ENCODE measurements at regions not wholly inside any gene's neighbourhood (a gene's known extent, or its start where the extent isn't known, plus 50 kb on each side); places are given as distances from the start of the nearest gene placed in this dataset.
"Not testable (repeated sequence)": the region's sequence is repeated elsewhere in the genome, so short reads cannot be mapped to it uniquely, and the experiment has no call there.

DNA sequence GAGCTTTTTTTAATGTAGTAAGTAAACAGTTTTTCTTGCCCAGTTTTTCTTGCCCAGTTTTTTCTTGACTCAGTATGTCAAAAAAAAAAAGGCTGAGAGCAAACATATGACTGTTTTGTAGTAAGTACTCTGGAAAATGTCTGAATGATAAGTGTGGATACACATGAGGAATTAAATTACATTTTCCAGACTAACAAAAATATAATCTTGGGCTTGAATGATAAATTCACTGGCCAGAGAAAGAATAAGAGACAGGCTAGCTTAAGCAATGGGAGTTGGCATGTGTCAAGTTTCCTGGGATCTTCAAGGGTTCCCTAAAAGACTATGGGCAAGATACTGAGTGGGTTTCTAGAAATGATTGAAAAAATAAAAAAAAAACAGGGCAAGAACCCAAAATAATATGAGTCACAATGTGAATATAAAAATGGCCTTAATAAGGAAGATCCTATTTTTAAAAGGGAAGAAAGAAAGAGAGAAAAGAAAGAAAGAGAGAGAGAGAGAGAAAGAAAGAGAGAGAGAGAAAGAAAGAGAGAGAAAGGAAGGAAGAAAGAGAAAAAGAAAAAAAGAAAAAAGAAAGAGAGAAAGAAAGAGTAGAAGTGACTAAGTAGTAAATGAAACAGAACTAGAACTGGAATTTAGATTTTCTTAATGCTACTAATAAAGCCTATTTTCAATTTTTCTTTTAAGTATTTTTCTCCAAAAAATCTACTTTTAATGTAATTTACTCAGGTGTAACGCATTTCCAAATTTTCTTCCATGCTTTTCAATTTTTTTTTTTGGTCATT is 60.2 kb downstream of the TFPI2 start:
- peak; percentile 37 for DNase-seq (ENCODE audit: low read depth)

DNA sequence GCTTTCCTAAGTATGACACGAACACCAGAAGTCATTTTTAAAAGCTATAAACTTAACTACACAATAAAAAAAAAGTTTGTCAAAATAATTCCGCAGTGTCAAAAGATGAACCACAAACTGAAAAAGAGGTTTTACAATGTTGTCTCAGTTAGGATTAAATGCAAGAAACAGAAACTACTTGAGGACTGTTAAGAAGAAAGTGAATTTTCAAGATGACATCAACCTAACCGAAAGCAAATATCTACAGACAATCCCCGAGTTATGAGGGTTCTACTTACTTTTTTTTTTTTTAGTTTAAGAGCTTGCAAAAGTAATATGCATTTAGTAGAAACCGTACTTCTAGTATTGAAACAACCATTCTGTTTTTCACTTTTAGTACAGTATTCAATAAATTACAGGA is 62.3 kb downstream of the TFPI2 start:
- no peak for DNase-seq (ENCODE audit: low read depth)

DNA sequence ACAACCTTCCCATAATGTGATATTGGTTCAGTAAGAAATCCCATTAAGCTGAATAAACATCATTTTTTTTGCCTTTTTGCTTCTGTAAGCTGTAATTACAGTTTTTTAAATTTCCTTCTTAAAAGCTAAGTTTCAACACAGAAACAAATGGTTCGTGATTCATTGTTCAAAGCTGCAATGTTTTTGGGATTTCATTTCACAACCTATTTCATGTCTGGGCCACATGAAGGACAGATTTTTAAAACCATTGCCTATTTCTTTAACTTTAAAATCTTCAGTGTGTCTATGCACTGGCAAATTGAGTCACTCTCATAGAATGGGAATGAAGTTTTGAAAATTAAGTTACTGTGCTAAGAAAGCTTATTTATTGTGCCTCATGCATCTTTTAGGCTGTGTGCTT is 66.9 kb downstream of the TFPI2 start:
- no peak for DNase-seq (ENCODE audit: low read depth)

DNA sequence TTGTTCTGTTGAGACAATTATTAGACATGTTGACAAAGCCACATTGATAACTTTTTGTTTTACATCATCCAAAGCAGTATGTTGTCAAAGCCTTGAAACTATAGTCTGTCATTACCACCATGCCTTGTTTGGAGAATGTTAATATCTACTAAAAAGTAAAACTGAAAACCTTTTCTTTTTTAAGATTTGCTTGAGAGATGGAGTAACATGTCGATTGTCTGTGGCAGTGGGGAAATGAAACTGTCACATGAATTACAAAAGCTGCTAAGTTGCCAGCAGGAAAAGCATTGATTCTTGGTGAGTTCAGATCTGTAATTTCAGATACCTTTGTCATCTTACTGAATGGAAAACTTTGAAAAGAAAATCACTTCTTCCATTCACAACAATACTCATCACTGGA is 69.1 kb downstream of the TFPI2 start:
- no peak for DNase-seq (ENCODE audit: low read depth)

DNA sequence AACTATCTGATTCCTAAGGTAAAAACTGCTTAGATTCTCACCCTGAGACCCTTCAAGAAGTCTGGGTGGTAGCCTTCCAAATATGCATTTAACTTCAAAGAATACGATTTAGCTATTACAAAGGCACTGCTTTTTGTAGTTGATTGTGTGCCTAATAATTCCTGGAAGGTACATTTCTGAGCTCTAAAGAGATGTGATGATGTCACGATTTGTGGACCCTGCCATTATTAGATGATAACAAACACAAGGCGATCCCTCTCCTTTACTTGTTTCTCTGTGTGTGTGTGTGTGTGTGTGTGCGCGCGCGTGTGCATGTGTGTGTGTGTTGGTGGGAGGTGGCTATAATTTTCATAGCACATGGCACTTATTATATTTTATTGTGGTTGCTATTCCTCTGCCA is 70.9 kb downstream of the TFPI2 start:
- DNase-seq (ENCODE audit: low read depth) = no peak

DNA sequence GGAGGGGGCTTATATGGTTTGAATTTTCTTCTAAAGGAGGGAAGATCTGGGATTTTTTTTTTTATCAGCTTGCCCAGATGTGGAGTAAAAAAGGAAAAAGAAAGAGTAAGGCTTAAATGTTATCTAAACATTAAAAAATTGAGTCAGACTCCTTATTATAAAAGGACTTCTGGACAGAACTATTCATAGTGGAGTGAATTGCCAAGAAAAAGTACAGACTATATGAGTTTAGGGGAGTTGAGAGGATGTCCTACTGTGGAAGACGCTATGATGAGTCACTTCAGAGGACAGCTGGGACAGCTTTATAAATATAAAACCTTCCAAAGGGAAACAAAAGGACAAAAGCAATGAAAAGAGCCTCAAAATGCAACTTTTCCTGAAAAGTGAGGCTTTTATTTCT is 73.0 kb downstream of the TFPI2 start:
- peak; percentile 10 for DNase-seq (ENCODE audit: low read depth)

DNA sequence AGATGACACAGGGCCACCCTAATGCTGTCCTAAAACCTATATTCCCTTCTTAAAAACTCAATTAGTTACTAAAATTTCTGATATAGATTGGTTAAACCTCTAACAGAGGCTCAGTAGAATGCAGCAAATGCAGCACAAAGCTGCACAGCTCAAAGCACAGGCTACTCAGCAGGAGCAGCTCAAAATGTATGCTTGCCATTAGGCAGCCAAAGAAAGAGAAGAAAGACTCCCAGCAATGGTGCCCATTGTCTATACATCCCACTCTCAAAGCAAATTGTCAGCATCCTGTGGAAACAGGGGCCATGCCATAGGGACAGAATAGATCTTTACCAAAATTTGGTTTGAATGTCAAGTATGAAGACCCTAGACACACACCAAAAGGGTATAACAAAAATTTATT is 73.5 kb downstream of the TFPI2 start:
- no peak for DNase-seq (ENCODE audit: low read depth)

DNA sequence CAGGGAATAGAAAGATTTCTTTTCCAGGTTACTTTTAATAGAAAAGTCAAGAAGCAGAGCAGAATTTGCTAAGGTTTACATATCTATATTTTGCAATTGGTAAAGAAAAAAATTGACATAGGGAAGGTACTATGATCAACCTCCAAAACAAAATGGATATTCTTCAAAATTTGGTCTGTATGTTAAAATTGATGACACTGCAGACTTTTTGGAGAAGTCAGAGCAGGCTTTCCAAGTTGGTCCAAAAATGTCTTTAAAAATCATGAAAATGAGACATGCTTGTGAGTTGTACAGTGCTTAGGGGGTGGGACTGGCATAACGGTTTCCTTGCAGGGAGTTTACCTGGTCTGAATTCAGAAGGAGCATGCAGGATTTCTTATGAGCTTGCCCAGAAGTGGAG is 77.0 kb downstream of the TFPI2 start:
- no peak for DNase-seq (ENCODE audit: low read depth)

DNA sequence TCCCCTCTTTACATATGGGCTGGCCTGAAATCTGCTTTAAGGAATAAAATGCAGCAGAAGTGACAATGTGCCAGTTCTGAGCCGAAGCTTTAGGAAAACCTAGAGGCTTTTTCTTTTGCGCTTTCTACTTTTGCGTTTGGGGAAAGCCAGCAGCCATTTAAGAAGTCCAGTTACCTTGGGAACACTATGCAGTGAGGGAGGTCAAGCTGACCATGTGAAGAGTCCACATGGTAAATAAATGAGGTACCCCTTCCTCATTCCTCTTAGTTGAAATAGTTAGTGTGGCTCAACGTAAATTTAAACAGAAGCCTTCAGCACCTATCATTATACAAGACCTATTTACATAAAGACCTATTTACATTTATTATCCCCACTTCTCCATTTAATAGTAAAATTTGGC is 78.5 kb downstream of the TFPI2 start:
- DNase-seq (ENCODE audit: low read depth) = no peak

DNA sequence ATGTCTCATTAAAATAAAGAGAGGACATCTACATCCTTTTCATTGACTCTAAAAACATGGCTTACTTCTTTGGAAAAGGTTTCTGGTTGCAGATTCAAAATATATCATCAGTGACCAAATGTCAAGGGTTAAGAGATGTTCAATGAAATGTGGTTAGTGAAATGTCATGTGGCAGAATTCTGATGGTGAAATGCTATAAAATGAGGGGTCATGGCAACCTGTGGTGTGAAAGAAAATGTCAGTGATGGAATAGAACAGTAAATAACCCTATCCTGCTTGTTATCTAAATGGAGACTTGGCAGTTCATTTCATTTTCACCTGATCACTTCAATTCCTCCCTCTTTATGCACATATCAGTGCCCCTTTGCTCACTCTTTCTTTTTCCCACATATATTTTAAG is 79.4 kb downstream of the TFPI2 start:
- no peak for DNase-seq (ENCODE audit: low read depth)

DNA sequence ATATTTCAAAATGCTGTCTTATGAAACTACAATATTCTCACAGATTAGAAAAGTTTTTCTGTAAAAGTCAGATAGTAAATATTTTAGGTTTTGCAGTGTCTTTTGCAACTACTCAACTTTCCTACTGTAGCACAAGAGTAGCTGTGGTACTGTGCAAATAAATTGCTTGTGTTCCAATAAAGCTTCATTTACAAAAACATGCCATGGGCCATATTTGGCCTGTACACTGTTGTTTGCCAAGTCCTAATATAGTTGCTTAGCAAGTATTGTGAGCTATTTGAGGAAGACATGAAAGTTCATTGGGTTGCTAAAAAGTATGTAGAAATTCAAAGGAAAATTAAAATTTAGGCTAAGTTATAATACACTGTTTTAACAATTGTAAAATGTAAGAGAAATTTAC is 80.0 kb downstream of the TFPI2 start:
- DNase-seq (ENCODE audit: low read depth) = peak; percentile 25

DNA sequence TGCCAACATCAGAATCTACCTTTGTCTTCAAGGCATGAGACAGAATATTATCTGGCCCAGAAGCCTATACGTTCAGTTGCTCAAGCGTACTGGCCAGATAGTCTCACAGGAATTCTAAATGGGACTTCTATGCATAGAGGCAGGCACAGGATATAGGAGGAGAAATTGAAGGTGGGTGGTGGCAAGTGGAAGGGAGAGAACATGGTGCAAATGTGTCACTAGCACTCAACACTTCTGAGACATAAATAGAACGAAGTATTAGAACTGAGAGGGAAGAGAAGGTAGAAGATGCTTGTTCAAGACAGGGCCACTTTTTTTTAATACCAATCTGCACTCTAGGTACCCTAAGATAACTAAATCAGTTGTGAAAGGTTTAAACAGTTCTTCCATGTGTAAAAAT is 85.8 kb downstream of the TFPI2 start:
- DNase-seq (ENCODE audit: low read depth) = no peak

DNA sequence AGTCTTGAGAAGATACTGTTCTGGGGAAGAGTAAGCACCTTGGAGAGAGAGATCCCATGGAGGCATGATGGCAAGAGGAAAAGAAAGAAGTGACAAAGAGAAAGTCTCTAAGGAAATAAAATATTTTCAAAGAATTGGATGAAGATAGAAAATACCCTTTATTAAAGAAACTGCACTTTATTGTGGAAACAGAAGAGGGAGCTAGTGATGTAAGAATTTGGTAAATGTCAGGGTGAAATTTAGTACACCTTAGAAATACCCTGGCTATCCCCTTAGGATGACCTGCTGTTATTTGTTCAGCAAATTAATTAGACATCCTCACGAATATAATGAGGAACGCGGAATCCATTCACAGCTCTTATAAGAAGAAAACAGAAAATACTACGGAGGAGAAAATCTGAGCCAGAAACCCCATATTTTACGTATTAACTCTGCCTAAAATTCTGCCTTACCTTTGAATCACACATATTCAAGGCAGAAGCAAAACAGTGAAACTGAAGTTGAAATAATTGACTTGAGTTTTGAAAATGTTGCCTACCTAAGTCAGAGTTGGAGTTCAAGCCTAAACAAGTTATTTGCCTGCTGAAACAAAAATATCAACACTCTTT is 90.7 kb downstream of the TFPI2 start:
- peak; percentile 58 for DNase-seq (ENCODE audit: low read depth)

DNA sequence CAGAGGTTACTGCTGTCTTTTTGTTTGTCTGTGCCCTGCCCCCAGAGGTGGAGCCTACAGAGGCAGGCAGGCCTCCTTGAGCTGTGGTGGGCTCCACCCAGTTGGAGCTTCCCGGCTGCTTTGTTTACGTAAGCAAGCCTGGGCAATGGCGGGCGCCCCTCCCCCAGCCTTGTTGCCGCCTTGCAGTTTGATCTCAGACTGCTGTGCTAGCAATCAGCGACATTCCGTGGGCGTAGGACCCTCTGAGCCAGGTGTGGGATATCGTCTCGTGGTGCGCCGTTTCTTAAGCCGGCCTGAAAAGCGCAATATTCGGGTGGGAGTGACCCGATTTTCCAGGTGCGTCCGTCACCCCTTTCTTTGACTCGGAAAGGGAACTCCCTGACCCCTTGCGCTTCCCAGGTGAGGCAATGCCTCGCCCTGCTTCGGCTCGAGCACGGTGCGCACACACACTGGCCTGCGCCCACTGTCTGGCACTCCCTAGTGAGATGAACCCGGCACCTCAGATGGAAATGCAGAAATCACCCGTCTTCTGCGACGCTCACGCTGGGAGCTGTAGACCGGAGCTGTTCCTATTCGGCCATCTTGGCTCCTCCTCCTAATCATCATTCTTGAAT is 97.4 kb downstream of the TFPI2 start:
- not testable (repeated sequence) for DNase-seq (ENCODE audit: low read depth)

DNA sequence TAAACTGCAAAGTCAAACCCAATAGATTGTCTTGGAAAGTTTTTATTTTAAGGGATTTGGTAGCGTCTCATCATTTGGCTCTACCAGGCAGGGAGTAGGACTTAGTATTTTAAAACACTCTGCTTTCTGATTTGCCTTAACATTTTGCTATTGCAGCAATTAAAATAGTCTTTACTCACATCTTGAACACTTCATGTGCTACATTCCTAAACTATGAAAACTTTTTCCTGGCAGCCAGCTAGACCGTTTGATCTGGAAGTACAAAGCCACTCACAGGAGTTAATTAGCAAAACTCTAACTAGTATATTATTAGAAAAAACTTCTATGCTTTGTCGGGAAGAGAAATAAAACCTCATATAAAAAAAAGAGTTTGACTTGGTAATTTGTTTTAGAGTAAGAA is 111.4 kb downstream of the TFPI2 start:
- peak; percentile 3 for DNase-seq (ENCODE audit: low read depth)

DNA sequence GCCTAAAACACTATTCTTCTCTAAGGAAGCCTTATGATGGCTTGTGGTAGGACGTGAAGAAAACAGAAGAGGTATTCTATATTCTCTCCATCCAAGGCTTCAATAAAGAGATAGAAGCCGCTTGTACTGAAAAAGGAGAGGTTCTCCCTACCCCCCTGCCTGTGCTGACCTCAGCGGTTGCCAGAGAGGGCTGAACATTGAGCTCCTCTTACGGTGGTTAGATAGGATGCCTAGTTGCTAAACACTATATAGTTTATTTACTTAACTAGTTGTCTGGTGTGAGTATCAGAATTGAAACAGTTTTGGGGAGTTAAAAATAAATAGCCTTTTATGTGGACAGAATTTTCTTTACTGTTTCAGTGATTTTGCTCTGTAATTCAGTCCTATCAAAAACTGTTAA is 112.2 kb downstream of the TFPI2 start:
- no peak for DNase-seq (ENCODE audit: low read depth)

DNA sequence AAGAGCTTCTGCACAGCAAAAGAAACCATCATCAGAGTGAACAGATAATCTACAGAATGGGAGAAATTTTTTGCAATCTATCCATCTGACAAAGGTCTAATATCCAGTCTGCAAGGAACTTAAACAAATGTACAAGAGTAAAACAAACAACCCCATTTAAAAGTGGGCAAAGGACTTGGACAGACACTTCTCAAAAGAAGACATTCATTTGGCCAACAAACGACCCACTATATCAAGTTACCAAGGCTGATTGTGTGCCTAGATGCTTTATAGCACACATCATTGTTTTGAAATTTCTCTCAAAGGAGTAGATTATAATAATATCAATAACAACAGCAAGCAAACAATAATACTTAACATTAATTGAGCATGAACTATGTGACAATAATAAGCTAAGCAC is 117.1 kb downstream of the TFPI2 start:
- no peak for DNase-seq (ENCODE audit: low read depth)

DNA sequence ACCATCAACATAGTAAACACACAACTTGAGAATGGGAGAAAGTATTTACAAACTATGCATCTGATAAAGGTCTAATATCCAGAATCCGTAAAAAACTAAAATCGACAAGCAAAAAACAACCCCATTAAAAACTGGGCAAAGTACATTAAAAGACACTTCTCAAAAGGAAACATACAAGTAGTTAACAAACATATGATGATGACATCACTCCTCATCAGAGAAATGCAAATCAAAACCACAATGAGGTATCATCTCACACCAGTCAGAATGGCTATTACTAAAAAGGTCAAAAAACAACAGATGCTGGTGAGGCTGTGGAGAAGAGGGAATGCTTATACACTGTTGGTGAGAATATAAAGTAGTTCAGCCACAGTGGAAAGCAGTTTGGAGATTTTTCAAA is 125.1 kb downstream of the TFPI2 start:
- DNase-seq (ENCODE audit: low read depth) = peak; percentile 9

DNA sequence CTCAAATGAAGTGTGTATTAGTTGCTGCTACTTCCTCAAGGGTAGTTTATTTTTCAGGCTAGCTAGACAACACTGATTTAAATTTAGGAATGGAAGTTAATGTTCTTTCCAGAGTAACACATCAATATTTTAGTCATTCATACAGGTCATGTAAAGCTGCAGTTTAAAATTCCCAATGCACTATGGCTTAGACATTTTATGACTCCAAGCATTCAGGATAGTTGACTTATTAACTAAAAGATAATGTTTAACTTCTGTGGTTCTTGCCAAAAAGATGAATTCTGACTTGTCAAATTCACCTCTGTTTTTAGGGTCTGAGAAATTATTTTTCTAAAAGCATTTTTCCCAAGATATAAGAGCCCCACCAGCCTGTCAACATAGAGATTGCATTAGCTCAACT is 131.9 kb downstream of the TFPI2 start:
- DNase-seq (ENCODE audit: low read depth) = no peak

DNA sequence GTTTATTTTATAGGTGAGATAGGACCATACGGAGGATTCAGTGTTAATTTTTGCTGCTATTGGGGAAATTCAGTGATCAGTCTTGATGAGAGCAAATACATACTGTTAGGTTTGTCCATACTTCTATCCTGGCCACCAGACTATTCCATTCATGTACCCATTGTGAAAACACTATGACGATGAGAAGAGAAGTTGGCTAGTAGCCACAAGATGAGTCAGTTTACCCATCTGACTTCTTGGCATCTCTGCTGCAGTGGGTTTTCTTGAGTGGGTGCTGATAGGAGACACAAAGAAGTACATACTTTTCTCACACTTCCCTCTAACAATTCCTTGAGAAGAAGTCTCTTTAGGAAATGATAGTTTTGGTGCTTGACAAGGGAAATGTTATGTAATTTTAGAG is 133.1 kb downstream of the TFPI2 start:
- no peak for DNase-seq (ENCODE audit: low read depth)

DNA sequence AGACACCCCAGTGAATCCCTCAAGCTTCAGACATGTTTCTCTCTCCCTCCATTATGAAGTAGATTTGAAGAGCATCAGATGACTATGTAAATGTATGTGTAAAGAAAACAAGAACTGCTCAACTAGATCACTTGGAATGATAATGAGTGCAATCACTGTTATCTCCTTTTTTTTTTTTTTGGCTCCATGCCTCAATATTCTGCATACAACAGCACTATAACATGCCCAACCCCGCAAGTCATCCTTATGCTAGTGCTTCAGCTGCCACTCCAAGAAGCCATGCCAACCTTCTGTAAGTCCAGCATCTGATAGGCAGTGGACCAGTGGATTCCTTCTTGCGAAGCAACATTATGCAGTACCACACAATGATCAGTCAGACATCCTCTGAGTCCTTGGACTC is 133.7 kb downstream of the TFPI2 start:
- no peak for DNase-seq (ENCODE audit: low read depth)

DNA sequence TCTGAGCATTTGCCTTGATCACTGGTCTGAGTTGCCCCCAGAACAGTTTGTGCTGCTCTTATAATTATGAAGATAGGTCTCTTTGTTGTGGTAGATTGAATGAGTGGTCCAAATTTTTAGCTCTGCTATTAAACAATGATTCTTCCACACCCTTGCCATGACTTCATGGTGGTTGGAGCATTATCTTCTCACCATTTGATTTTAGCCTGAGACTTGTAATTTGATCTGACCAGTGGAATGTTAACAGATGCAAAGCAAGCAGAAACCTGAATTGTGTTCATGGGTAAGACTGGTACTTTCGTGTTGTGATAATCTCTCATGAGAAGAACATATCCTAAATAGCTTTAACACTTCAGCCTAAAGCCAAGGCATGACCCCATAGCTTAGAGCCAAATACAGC is 139.1 kb downstream of the TFPI2 start:
- peak; percentile 76 for DNase-seq (ENCODE audit: low read depth)

DNA sequence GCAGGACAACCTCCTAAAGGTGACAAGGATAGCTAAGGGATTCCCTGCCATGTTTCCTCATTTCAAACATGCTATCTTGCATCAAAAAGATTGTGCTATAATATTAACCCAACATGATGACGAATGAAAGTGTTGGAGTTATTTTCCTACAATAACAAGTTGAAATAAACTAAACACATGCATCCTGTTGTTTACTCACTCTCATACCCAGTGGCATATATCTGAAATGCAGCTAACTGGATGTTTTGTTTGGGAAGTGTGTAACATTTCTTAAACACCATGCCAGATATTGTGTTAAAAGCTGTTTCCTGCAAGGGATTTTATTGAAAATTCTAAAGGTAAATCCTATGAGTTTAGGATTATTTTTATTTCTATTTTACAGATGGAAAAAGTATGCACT is 139.6 kb downstream of the TFPI2 start:
- DNase-seq (ENCODE audit: low read depth) = no peak
